ENCODE measurements at regions not wholly inside any gene's neighbourhood (a gene's known extent, or its start where the extent isn't known, plus 50 kb on each side); places are given as distances from the start of the nearest gene placed in this dataset.

- H3K4me1 ChIP-seq (ENCODE audit: control insufficient read depth, extremely low read depth, insufficient read depth, low read length): peaks cover 2% of the 10 kb centered on the region
- H3K79me2 ChIP-seq (ENCODE audit: control insufficient read depth, insufficient read depth, low read length): no peaks in the 10 kb centered on the region
- no peak overlapping the region for H3K9ac ChIP-seq (ENCODE audit: insufficient read depth, low read length)
- H3K4me3 ChIP-seq (replicated peaks in 1 of 4; ENCODE audit: control extremely low read depth in 1 of 4, insufficient read depth in 1 of 4, low read depth in 3 of 4, low read length in 4 of 4): no peak overlapping the region
- no peak overlapping the region for H3K4me2 ChIP-seq (ENCODE audit: extremely low read depth, insufficient read depth, low read length)
- no peak for DNase-seq (ENCODE audit: low read depth in 2 of 2)
- no peaks in the 10 kb centered on the region for H4K20me1 ChIP-seq (ENCODE audit: control insufficient read depth, extremely low read depth, insufficient read depth, low read length)
- no peaks in the 10 kb centered on the region for H3K9me3 ChIP-seq (ENCODE audit: control insufficient read depth, insufficient read depth, low read depth, low read length)
- H2AFZ ChIP-seq (ENCODE audit: low read length): no peak overlapping the region
- TF ChIP-seq CTCF (conservative IDR thresholded peaks at IDR 0.05 in 1 of 2, IDR thresholded peaks at IDR 0.05 in 1 of 2; ENCODE audit: low read depth in 1 of 2, low read length in 2 of 2) (no peak), EZH2 (IDR thresholded peaks at IDR 0.05; ENCODE audit: low read length, missing control alignments) (no peak)
- no peak overlapping the region for H3K27ac ChIP-seq (ENCODE audit: insufficient read depth, low read length)
- H3K36me3 ChIP-seq (ENCODE audit: control insufficient read depth, insufficient read depth, low read length): no peaks in the 10 kb centered on the region
- H3K27me3 ChIP-seq (ENCODE audit: control insufficient read depth, insufficient read depth, low read length): no peaks in the 10 kb centered on the region
These were observed 63.0 kb upstream of the DLK1 start for GRCh38 chr14:100663761-100664052.

- Histone ChIP-seq H3K4me1 (ENCODE audit: control insufficient read depth, extremely low read depth, insufficient read depth, low read length) (peaks cover 2% of the 10 kb centered on the region), H3K4me2 (ENCODE audit: extremely low read depth, insufficient read depth, low read length) (no peak overlapping the region), H3K36me3 (ENCODE audit: control insufficient read depth, insufficient read depth, low read length) (no peaks in the 10 kb centered on the region), H3K27ac (ENCODE audit: insufficient read depth, low read length) (no peak overlapping the region), H3K27me3 (ENCODE audit: control insufficient read depth, insufficient read depth, low read length) (no peaks in the 10 kb centered on the region), H3K9ac (ENCODE audit: insufficient read depth, low read length) (no peak overlapping the region), H3K79me2 (ENCODE audit: control insufficient read depth, insufficient read depth, low read length) (no peaks in the 10 kb centered on the region), H4K20me1 (ENCODE audit: control insufficient read depth, extremely low read depth, insufficient read depth, low read length) (no peaks in the 10 kb centered on the region), H3K9me3 (ENCODE audit: control insufficient read depth, insufficient read depth, low read depth, low read length) (no peaks in the 10 kb centered on the region), H2AFZ (ENCODE audit: low read length) (no peak overlapping the region), H3K4me3 (replicated peaks in 1 of 4; ENCODE audit: control extremely low read depth in 1 of 4, insufficient read depth in 1 of 4, low read depth in 3 of 4, low read length in 4 of 4) (no peak overlapping the region)
- no peak for DNase-seq (ENCODE audit: low read depth in 2 of 2)
- TF ChIP-seq EZH2 (IDR thresholded peaks at IDR 0.05; ENCODE audit: low read length, missing control alignments) (no peak), CTCF (conservative IDR thresholded peaks at IDR 0.05 in 1 of 2, IDR thresholded peaks at IDR 0.05 in 1 of 2; ENCODE audit: low read depth in 1 of 2, low read length in 2 of 2) (no peak)
These were observed 62.5 kb upstream of the DLK1 start for GRCh38 chr14:100664231-100664630.

- peak overlapping the region in 1 of 4 experiments; percentile 10 for H3K4me3 ChIP-seq (replicated peaks in 1 of 4; ENCODE audit: control extremely low read depth in 1 of 4, insufficient read depth in 1 of 4, low read depth in 3 of 4, low read length in 4 of 4)
- H4K20me1 ChIP-seq (ENCODE audit: control insufficient read depth, extremely low read depth, insufficient read depth, low read length): no peaks in the 10 kb centered on the region
- TF ChIP-seq EZH2 (IDR thresholded peaks at IDR 0.05; ENCODE audit: low read length, missing control alignments) (no peak), CTCF (conservative IDR thresholded peaks at IDR 0.05 in 1 of 2, IDR thresholded peaks at IDR 0.05 in 1 of 2; ENCODE audit: low read depth in 1 of 2, low read length in 2 of 2) (no peak)
- H3K4me2 ChIP-seq (ENCODE audit: extremely low read depth, insufficient read depth, low read length): peak overlapping the region; percentile 40
- H3K9me3 ChIP-seq (ENCODE audit: control insufficient read depth, insufficient read depth, low read depth, low read length): no peaks in the 10 kb centered on the region
- H3K36me3 ChIP-seq (ENCODE audit: control insufficient read depth, insufficient read depth, low read length): no peaks in the 10 kb centered on the region
- peak; percentile 55 to 85 for DNase-seq (ENCODE audit: low read depth in 2 of 2)
- H3K27me3 ChIP-seq (ENCODE audit: control insufficient read depth, insufficient read depth, low read length): no peaks in the 10 kb centered on the region
- H3K9ac ChIP-seq (ENCODE audit: insufficient read depth, low read length): no peak overlapping the region
- H3K79me2 ChIP-seq (ENCODE audit: control insufficient read depth, insufficient read depth, low read length): no peaks in the 10 kb centered on the region
- H3K4me1 ChIP-seq (ENCODE audit: control insufficient read depth, extremely low read depth, insufficient read depth, low read length): peaks cover 2% of the 10 kb centered on the region
- H2AFZ ChIP-seq (ENCODE audit: low read length): no peak overlapping the region
- no peak overlapping the region for H3K27ac ChIP-seq (ENCODE audit: insufficient read depth, low read length)
These were observed 61.7 kb upstream of the DLK1 start for GRCh38 chr14:100664841-100665510.
